Suprapubic skin (tissue), 4 donors: ENCODE measurements at regions not wholly inside any gene's neighbourhood (a gene's known extent, or its start where the extent isn't known, plus 50 kb on each side); places are given as distances from the start of the nearest gene placed in this dataset.

Experiments
- EP300 ChIP-seq: sonication (generic); formaldehyde crosslinking; IDR thresholded peaks from one replicate; pipeline ENCODE4 v1.6.1; 2017; ENCODE audit warnings: antibody characterized with exemption
- POLR2A ChIP-seq, 2 donors: fragments of 450-650 bp; IDR thresholded peaks; one replicate each; pipeline ENCODE4 v1.6.1; 2017; ENCODE audit warnings: antibody characterized with exemption in 2 of 2, mild to moderate bottlenecking in 2 of 2, moderate library complexity in 2 of 2
- POLR2AphosphoS5 ChIP-seq, 3 donors: sonication (generic); formaldehyde crosslinking; IDR thresholded peaks; one replicate each; pipeline ENCODE4 v1.6.1; 2017; ENCODE audit warnings: antibody characterized with exemption in 3 of 3
- TF ChIP-seq, protein P1 (sequence below), 2 donors: fragments of 200-600 bp in 1 of 2; fragments of 450-650 bp in 1 of 2; sonication (generic) in 1 of 2; IDR thresholded peaks; one replicate each; pipeline ENCODE4 v1.5.1; 2016 to 2019; ENCODE audit warnings: antibody characterized with exemption in 2 of 2, mild to moderate bottlenecking in 1 of 2, moderate library complexity in 1 of 2

GRCh38 chr15:39215015-39215414, 365.9 kb upstream of the THBS1 start:
- TF ChIP-seq, protein P1, sequence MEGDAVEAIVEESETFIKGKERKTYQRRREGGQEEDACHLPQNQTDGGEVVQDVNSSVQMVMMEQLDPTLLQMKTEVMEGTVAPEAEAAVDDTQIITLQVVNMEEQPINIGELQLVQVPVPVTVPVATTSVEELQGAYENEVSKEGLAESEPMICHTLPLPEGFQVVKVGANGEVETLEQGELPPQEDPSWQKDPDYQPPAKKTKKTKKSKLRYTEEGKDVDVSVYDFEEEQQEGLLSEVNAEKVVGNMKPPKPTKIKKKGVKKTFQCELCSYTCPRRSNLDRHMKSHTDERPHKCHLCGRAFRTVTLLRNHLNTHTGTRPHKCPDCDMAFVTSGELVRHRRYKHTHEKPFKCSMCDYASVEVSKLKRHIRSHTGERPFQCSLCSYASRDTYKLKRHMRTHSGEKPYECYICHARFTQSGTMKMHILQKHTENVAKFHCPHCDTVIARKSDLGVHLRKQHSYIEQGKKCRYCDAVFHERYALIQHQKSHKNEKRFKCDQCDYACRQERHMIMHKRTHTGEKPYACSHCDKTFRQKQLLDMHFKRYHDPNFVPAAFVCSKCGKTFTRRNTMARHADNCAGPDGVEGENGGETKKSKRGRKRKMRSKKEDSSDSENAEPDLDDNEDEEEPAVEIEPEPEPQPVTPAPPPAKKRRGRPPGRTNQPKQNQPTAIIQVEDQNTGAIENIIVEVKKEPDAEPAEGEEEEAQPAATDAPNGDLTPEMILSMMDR (IDR thresholded peaks at IDR 0.05), result no peak
- TF ChIP-seq EP300, result no peak
- no peak for TF ChIP-seq POLR2AphosphoS5 (IDR thresholded peaks at IDR 0.05)
- TF ChIP-seq POLR2A (IDR thresholded peaks at IDR 0.05), result no peak
